ENCODE measurements at regions not wholly inside any gene's neighbourhood (a gene's known extent, or its start where the extent isn't known, plus 50 kb on each side); places are given as distances from the start of the nearest gene placed in this dataset.
"Not testable (repeated sequence)": the region's sequence is repeated elsewhere in the genome, so short reads cannot be mapped to it uniquely, and the experiment has no call there.

- no peak for DNase-seq
Observed at GRCh38 chr7:149561072-149561471, 63.5 kb upstream of the ZNF746 start.

GRCh38 chr7:149559711-149560110 is 62.1 kb upstream of the ZNF746 start:
- DNase-seq = no peak

GRCh38 chr7:149558149-149558861 is 60.7 kb upstream of the ZNF746 start:
- DNase-seq = no peak

- DNase-seq = not testable (repeated sequence)
Observed at GRCh38 chr7:149556525-149556924, 58.9 kb upstream of the ZNF746 start.

- not testable (repeated sequence) for DNase-seq
Observed at GRCh38 chr7:149554821-149555220, 57.2 kb upstream of the ZNF746 start.

GRCh38 chr7:149553991-149554390 is 56.4 kb upstream of the ZNF746 start:
- DNase-seq = not testable (repeated sequence)

GRCh38 chr7:149552799-149553198 is 55.2 kb upstream of the ZNF746 start:
- DNase-seq = no peak

Data from CD4-positive, alpha-beta T cell treated with Interleukin-6 for 4 hours (primary cell).